Retina (tissue), 1 donor: ENCODE measurements at regions not wholly inside any gene's neighbourhood (a gene's known extent, or its start where the extent isn't known, plus 50 kb on each side); places are given as distances from the start of the nearest gene placed in this dataset.
A peak's percentile ranks its signal among the peaks of the same experiment; 100 is the strongest.

Experiments used
- DNase-seq: peaks from one replicate; pipeline ENCODE4 v3.0.0-alpha.2; 2016

- no peak for DNase-seq
Observed at GRCh38 chr2:163367825-163368582, 367.8 kb downstream of the FIGN start.

- no peak for DNase-seq
Observed at GRCh38 chr2:163364736-163365135, 371.1 kb downstream of the FIGN start.

- no peak for DNase-seq
Observed at GRCh38 chr2:163353551-163353950, 382.3 kb downstream of the FIGN start.

DNA sequence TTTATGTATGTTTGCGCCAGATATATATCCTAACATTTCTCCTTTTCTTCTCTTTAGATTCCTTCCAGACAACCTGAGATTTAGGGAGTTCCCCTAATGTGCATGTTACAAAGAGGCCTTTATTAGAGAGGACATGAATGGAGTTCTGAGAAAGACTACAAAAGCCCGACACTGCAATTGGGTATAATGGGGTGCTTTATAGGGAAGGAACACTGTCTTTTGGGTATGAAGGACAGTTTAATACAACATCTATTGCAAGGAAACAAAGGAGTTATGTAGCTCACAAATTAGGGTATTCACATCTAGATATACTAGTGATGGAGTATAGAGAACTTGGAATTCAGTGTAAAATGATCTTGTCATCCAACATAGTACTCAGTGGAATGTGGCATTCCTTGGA, 383.8 kb downstream of the FIGN start:
- DNase-seq = no peak

GRCh38 chr2:163351143-163351542, 384.7 kb downstream of the FIGN start:
- DNase-seq = no peak

DNA sequence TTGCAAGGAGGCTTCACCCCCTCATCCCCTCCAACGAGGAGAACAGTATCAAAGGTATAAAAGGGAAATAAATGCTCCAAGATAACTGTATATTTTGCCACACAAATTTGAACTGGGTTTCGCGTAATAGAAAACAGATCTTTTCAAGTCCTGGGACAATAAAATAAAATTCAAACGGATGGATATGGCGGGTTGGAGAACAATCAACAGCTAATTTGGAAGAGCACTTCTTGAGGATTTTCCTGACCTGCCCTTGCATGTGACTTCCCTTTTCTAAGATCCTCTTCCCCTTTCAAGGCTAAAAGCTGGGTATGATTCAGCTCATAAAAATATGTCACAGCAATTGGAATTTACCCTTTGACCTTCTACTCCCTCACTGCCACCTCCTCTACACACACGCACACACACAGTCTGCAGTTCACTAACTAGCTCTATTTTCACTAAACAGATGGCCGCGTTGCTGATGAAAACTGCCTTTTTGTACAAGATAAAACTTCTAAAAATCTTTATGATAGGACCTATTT, 386.9 kb downstream of the FIGN start:
- DNase-seq = peak; percentile 64

- peak; percentile 90 for DNase-seq
Observed at GRCh38 chr2:163347982-163348856, 387.6 kb downstream of the FIGN start.

DNA sequence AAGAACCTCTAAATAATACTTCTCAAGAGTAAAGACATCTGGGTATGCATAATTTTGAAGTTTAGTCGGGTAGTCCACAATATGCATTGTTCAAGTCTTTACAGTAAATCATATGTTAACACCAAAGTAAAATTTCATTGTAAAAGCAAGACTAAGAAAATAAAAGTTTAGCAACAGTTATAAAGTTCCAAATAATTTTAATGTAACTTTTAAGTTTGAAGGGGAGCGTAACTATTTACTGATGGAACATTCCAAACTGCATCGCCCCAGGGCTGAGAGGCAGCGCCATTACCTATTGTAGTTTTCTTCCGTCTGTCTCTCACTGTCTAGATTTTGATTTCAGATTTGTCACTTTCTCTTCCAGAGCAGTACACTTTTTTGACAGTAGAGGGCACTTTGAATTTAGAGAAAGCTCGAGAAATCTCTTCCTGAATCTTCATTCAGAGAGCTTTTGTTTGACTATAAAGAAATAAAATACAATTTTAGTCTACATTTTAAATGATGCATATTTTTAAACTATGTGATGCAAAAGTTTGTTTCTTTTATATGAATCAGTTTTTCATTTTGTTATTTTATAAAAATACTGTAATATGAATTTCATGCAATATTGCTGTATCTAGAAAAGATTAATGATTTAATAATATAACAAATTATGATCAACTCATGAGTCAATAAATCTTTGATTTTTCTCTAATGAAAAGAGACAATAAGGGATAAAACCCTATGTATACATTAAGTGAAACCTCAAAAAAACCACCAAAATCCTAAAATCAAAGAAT, 389.8 kb downstream of the FIGN start:
- peak; percentile 61 for DNase-seq

DNA sequence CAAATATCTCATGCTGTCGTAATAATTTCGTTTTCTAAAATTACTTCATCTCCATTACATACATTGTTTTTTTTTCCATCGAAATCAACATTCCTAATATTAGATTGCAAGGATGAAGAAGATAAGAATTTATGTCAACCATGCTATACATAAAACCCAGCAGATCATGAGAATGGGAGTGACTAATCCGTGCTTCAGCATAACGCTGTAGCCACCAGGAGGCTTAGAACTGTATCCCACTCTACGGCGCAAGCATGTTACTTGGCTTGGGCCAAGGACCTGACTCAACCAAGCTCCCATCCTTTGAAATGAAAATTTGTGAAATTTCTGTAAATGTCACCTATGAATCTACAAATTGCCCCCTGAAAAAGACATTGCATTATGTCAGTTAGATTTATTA, 392.5 kb downstream of the FIGN start:
- DNase-seq = no peak

DNA sequence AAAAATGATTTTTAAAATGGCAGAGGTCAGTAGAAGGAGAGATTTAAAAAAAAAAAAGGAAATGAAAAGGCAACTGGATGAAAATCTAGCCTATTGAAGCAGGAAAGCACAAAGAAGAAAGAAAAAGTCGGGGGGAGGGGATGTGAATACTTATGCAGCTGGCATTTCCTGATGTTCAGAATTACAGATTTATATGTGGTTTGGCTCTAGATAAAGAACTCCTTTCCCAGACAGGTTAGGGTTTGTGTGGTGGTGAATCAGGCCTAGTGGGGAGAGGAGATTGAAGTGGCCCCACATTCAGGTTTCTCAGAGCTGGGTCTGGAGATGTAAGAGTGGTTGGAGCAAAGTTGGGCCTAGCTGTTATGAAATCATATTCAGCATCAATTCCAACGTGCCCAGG, 394.4 kb downstream of the FIGN start:
- no peak for DNase-seq

DNA sequence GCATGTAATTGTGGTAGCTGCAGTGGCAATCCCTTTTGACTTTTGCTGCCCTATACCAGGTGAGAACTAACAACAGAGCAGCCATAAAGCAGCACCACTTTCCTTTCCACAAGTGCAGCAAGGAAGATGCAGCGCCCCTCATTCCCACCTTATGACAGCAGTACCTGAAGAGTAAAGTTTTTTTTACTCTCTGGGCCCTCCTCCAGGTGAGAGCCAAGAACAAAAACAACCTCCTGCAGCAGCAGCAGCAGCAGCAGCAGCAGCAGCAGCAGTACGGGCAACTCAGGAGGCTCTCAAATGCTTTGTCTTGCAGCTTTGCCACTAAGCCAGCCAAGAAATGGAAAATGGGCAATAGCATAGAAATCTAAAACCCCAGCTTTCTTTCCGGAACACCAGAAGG, 397.5 kb downstream of the FIGN start:
- no peak for DNase-seq

GRCh38 chr2:163324677-163325076, 411.1 kb downstream of the FIGN start:
- no peak for DNase-seq

DNA sequence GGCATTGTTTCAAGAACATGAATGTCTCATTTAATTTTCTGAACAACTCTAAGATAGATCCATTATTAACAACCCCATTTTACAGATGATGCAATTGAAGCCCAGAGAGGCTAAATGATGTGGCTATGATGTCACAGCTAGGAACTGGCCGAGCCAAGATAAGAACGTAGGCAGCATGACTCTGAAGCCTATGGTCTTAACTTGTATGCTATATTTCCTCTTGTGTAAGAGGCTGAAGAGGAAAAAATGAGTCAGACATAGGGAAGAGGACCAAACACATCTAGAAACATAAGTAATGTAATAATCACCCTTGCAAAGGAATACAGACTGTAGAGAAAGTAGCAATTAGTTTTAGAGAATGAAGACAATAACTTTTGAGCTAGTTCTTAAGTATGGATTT, 416.8 kb downstream of the FIGN start:
- no peak for DNase-seq

GRCh38 chr2:163314712-163315111, 421.1 kb downstream of the FIGN start:
- no peak for DNase-seq

- DNase-seq = no peak
Observed at GRCh38 chr2:163312713-163313112, 423.1 kb downstream of the FIGN start.

DNA sequence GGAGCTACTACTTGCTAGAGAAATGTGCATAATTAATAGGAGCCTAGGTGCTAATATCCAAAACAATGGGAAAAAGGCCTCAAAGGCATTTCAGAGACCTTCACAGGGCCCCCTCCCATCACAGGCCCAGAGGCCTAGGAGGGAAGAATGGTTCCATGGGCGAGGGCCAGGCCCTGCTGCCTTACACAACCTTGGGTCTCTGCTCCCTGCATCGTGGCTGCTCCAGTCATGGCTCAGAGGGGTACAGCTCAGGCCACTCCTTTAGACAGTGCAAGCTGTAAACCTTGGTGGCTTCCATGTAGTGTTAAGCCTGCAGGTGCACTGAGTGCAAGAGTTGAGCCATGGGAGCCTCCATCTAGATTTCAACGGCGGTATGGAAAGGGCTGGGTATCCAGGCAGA, 429.2 kb downstream of the FIGN start:
- no peak for DNase-seq

DNA sequence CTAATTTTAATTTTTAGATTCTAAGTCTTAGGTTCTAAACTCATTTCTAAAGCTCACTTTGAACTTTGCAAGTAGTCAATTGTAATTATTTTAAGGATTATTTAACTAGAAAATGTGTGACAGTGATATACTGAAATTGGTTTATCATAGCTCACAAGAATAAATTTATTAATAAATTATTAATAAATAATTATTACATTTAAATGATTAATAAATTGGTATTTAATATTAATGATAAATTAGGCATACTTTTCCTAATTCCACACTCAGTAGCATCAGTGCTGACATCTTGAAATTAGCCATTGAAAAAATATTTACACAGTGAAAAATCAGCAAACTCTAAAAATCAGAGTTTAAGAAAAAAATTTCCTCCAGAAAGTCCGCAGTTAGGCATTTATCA, 433.7 kb downstream of the FIGN start:
- no peak for DNase-seq

GRCh38 chr2:163291790-163292189, 444.0 kb downstream of the FIGN start:
- DNase-seq = no peak

- no peak for DNase-seq
Observed at GRCh38 chr2:163281717-163282116, 443.1 kb upstream of the KCNH7 start.

DNA sequence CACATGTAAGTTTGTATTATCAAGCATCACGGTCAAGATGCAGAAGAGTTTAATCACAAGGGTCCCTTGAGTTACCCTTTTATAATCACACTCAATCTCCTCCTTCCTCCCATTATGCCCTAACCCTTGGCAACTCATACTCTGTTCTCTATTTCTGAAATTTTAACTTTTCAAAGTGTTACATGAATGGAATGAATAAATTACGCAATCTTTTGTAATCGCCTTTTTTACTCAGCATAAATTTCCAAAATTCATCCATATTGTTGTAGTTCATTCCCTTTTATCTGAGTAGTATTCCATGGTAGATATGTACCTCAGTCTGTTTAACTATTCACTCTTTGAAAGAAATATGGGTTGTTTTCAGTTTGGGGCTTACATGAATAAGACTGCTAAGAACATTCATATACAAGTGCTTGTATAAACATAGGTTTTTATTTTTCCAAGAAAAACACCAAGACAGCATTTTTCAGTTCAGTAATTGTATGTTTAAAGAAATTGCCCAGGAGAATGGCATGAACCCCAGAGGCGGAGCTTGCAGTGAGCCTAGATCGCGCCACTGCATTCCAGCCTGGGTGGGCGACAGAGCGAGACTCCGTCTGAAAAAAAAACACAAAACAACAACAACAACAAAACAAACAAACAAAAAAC, 430.9 kb upstream of the KCNH7 start:
- DNase-seq = no peak

DNA sequence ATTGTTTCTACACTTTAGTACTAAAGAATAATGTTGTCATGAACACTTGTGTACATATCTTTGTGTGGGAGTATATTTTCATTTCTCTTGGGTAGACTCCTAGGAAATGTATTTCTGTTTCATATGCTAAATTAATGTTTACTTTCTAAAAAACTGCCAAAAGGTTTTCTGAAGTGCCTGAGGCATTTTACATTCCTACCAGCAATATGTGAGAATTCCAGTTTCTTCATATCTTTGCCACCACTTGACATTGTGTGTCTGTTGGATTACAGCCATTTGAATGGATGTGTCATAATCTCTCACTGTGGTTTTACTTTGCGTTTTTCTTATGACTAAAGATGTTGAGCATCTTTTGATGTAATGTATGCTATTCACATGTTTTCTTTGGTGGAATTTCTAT, 428.2 kb upstream of the KCNH7 start:
- no peak for DNase-seq

GRCh38 chr2:163265562-163265961, 427.0 kb upstream of the KCNH7 start:
- no peak for DNase-seq

GRCh38 chr2:163264341-163264740, 425.8 kb upstream of the KCNH7 start:
- no peak for DNase-seq
